NCI-H187 treated with DMSO at 0.1 percent for 48 hours (cell line): ENCODE measurements at regions not wholly inside any gene's neighbourhood (a gene's known extent, or its start where the extent isn't known, plus 50 kb on each side); places are given as distances from the start of the nearest gene placed in this dataset.
"Not testable (repeated sequence)": the region's sequence is repeated elsewhere in the genome, so short reads cannot be mapped to it uniquely, and the experiment has no call there.

Source experiments
- DNase-seq: peaks from one replicate; lab custom pipeline; 2025; lab: John Stamatoyannopoulos, UW

DNA sequence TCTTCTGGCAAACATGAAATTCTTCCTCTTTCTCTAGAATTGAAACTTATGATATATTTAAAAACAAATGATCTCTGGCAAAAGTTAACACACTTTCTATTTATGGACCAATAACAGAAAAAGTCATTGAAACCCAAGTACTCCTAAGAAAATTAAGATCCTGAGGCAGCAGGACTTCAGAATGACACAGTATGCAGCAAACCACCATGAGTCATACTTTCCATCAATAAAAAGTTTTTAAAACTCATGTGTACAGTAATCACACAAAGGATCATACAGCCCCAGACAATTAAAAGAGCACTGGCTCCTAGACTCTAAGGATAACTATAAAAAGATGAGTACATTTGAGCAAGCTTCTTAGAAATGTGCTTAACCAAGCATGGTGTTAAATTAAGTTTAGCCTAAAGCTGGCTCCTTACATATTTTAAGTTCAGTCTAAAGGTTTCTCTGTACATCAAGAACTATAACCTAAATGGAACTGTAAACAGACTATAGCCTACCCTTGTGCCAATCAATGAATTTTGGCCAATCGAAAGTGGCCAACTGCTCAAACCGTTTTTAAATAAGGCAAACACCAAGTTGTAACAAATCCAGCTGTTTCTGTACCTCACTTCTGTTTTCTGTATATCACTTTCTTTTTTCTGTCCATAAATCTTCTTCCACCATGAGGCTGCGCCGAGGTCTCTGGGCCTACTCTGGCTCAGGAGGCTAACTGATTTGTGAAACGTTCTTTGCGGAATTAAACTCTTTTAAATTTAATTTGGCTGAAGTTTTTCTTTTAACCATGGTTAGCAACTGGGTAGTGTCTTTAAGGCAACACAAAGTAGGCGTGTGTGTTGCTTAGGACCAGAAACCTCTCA is 232.1 kb upstream of the PIK3R1 start:
- DNase-seq = no peak

DNA sequence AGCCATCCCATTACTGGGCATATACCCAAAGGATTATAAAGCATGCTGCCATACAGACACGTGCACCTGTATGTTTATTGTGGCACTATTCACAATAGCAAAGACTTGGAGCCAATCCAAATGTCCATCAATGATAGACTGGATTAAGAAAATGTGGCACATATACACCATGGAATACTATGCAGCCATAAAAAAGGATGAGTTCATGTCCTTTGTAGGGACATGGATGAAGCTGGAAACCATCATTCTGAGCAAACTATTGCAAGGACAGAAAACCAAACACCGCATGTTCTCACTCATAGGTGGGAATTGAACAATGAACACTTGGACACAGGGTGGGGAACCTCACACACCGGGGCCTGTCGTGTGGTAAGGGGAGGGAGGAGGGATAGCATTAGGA is 233.4 kb upstream of the PIK3R1 start:
- DNase-seq = not testable (repeated sequence)

DNA sequence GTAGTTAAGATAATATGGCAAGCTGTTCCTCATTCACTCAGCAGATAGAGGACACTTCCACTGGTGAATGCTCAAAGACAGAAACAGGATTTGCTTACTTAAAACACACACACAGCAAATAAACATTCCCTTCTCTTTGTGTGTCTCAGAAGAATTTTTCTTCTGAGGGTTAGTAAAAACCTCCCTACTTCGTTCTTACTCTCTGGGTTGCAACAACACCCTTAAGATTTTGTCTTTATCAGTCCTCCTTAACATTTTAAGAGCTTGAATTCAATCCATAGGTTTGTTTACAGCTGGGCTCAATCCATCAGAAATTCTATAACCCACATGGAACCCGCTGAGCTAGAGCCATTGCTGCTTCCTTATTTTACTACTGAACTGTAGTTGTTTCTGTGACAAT is 237.4 kb upstream of the PIK3R1 start:
- no peak for DNase-seq

DNA sequence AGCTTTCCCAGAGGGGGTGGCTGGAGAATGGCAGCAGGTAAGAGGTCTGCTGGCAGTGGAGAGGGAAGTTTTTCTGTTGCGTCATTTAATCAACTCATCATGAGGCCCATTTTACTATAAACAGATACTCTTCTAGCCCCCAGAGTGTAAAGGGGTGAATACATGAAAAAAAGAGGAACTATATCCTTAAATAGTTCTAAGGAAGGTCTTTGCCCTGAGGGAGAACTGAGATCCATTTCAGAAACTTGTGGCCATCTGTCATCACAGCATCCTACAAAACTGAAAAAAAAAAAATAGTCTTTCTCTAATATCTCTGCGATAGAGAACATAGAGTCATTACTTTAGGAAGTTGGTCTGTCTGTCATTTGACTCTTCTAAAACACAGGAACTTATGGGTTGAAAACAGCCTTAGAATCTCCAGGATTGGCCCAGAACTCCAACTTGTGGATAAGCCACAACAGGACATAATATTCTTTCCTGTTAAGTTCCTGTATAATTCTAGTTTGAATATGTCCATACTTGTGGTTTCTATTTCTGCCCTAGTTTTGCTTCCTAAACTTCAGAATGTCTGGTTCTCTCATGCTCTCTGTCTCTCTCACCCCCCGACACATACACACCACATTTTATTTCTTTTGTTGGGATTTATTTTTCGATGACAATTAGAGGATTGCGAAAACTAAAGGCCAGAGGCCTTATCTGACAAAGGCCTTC is 238.5 kb upstream of the PIK3R1 start:
- no peak for DNase-seq

DNA sequence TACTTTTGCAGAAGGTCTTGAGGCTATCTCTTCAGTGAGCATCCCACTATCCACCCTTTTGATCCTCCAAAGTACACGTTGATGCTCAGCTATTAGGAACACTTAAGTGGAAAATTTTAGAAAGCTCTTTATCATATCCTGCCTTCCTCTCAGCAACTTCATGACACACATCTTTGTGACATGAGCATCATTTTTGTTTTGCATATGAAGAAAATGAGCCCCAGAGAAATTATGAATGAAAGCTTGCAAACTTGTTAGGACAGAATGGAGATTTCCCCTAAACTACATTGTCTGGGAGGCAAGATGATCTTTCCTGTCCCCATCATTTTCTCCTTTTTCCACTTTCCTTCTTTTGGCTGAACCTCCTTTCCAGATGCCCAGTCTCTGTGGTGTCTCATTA is 239.4 kb upstream of the PIK3R1 start:
- DNase-seq = no peak

DNA sequence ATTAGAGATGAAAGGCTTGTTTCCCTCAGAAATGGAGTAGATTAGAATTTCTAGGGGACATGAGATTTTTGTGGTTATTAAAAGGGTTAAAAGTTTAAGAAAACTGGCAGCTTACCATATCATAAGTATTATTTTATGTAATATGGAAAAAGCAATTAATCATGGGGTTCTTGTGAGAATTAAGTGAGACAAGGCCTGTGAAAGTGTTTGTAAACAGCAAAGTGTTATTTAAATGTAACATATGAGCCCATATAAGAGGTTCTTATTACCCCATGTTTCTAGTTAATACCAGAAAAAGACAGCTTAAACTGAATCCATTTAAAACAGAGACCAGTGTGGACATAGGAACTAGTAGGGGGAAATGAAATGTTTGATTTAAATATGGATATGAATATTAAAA is 241.1 kb upstream of the PIK3R1 start:
- no peak for DNase-seq

DNA sequence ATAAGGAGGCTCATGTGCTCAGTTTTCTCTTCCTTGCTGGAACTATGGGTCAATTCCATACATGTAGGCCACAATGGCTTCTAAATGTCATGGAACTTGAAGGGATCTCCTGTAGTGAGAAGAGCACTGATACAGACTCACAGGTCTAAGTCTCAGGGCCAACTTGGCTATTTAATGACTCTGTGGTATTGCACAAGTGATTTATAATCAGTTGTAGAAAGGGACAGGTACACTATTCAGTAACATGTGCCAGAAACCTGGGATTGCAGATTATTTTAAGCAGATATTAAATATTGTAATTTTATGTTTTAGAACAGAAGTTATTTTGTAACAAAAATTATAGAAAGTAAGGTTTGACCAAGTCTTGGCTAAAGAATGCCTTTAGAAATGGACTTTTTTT is 241.5 kb upstream of the PIK3R1 start:
- DNase-seq = no peak

DNA sequence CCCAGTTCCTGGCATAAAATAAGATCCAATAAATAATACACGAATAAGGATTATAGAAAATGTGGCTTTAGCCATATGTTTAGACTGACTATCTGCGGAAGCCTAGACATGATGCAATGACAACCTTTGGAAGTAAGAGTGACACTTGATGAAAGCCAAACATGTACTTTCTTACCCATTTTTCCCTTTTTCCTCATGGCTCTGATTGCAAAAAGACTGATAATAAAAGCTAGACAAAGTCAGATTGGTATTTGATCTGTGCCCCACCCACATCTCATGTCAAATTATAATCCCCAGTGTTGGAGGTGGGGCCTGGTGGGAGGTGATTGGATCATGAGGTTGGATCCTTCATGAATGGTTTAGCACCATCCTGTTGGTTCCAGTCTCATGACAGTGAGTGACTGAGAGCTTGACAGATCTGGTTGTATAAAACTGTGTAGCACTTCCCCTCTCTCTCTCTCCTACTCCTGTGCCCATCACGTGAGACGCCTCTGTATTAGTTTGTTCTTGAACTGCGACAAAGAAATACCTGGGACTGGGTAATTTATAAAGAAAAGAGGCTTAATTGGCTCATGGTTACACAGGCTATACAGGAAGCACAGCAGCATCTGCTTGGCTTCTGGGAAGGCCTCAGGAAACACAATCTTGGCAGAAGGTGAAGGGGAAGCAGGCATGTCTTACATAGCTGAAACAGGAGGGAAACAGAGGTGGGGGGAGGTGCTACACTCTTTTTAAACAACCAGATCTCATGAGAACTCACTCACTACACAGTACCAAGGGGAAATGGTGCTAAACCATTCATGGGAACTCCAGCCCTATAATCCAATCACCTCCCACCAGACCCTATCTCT is 243.4 kb upstream of the PIK3R1 start:
- DNase-seq = no peak

DNA sequence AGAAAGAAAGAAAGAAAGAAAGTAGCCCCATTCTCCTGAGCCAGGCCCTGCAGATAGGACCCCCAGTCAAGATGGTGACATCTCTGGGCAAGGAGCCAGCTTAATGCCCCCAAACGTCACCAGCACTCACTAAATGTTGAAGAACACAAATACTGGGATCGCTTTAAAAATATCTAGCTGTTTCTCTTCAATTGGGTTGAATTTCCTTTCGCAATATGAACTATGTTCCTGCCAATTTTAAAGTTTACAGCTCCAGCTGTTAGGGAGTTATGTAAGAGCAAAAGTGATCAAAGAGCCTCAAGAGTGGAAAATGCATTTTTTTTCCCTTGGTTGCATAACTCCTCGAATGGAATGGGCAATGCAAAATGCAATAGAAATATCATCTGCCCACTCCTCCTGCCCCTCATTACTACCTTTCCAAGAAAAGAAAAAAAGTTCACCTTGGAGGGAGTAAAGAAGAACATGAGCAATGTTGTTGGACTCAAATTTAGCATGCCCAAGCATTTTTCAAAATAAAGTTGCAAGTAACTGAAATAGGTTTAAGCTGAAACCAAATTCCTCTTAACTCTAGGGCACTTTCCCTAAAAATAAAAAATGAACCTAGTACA is 244.2 kb upstream of the PIK3R1 start:
- no peak for DNase-seq

DNA sequence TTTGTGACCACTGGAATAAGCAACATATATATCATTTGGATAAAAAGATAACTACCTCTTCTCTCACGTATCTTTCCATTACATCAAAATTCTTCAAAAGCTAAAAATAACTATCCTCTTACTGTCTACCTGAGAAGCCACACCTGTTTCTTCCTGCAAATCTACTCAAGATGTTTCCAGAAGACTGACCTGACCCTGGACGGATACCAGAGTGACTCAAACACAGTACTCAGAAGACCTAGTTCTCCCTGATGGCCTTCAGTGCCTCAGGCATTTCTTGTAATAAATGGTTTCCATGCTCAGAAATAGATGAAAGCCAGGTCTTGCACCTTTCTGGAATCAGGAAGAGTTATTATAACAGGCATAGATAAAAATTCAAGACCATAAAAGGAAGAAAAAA is 245.9 kb upstream of the PIK3R1 start:
- DNase-seq = no peak

DNA sequence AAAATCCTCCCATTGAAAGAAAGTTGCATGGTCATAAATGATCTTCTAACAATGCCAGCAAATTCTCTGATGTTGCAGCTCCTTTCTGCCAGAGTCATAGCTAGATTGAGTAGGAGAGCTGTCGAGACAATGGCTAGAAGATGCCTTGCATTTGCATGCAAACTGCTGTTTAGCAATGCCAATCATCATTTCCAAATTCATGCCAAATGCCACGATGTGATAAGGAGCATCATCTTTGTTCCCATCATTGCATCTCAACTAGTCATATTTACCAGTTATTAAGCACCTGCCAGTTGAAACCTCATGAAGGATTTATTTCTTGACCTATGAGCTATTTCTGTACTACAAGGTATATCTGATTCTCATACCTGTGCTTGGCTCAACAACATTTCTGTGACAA is 246.4 kb upstream of the PIK3R1 start:
- no peak for DNase-seq

DNA sequence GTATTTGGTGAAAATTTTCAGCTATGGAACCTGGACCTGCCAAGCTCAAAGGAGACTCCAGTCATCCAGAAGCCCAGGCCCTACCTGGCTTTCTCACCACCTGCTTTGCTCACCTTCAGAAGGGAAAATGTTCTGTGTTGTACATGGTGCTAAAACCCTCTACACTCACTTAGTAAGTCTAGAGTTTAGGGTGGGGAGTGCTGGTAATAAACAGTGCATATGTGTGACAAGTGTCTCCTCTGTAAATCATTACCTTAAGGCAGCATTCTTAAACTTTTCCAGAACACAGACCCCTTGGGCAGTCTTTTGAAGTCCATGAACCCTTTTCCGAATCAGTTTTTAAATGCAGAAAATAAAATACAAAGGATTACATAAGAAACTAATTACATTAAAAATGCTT is 248.8 kb upstream of the PIK3R1 start:
- no peak for DNase-seq

DNA sequence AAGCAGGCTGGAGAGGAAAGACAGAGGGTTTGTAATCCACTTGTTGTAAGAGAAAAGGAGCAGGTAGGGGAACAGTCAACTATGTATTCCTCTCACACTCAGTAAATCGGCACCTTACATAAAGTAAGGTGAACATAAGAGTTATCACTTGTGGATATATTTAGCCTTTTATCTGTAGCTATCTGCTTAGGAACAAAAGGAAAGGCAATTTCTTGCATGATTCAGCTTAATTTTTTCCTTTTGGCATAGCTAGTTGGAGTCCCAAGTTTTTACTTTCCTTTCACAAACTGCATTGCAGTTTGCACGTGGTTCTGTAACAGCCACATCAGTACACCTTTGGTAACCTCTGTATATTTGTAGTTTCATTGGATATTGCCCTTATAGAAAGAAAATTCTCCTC is 250.9 kb upstream of the PIK3R1 start:
- no peak for DNase-seq

DNA sequence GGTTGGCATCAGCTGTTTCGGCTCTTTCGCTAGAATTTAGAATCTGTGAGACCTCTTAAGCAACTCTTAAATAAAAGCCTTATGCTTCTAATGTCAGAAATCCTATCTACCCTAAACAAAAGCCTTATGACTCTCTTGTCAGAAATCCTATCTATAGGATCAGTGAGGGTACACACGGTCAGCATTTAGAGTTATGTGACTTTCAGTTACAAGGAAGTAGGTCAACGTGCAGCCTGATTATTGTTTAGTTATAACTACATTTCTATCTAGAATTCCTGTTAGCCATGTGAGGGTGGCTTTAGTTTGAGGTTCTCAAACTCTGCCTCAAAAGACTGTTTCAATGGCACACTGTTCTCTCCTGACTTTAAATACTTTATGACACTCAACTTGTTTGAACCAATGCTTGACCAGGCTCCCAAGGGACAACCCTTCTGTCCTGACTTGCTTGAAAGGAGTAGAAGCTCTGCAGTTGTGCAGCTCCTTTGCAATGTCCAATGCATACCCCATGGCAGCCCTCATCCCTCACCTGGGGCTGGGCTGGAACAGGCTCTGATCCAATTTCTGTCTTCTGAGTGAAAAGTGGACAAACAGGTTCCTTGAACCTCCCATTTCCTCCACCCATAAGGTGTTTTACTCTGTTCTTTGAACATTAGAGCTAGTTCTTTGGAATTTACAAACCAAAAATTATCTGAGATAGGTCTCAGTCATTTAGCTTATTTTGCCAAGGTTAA is 251.6 kb upstream of the PIK3R1 start:
- no peak for DNase-seq

DNA sequence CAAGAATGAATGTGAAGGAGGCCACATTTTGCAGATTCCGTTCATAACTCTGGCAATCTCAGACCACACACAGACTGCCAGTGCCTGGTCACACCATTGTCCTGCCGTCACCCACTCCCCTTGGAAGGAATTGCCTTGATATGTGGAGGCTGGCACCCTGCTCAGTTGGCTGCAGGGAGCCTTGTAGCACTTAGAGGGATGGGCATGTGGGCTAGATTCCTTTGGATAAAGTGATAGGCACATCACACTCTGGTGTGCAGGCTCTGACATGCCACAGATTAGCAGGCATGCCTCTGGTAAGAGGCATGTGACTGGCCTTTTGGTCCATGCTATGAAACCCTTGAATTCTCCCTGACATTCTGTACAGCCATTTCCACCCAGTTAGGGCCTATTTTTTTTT is 254.6 kb upstream of the PIK3R1 start:
- no peak for DNase-seq

DNA sequence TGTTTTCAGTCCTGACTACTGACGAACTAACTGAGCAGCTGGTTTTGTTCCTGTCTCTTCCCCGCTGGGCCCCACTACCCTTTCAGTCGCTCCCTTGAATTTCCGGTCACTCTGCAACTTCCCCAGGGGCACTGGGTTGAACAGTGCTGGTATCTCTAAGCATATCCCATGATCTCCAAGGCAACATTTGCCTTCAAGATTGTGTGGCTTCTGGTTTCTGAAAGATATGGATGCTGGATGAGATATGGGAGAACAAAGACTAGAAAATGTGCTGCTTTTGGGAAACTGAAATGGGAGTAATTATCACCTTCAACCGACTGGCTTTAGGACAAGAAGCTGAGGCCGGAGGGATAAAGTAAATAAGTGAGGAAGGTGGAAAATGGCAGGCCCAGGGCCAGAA is 258.2 kb upstream of the PIK3R1 start:
- no peak for DNase-seq

DNA sequence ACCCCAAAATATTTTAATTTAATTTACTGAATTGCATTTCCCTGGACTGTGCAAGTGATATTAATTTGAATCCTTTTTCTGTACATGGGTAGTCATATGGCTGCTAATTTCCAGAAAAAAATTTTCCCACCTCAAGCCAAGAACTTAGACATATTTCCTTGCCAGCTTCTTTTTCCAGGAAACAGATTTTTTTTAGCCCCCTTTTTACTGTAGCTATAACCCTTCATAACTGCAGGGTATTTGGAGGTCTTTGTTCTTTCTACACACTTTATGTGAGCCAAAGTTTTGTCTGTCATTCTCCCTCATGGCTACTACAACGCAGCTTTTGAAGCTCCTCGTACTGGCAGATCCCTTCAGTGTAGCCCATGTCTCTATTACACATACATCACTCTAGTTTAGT is 261.2 kb upstream of the PIK3R1 start:
- no peak for DNase-seq

DNA sequence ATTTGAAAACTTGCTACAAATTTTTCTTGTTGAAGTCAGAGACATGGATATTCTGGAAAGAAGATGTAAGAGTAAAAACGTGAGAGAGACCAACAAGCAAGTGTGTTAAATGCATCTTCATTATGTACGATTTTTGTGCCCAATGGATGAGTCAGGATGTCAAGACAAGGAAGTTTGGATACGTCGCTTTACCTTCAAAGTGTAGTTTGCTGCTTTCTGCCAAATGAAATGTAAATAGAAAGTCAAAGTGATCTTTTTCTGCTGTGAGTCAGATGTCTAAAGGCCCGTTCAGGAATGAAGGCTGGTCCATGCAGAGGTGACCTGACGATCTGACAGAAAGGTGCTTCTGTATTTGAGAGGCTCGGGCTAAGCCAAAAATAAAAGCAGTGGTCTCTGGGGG is 273.1 kb upstream of the PIK3R1 start:
- no peak for DNase-seq

DNA sequence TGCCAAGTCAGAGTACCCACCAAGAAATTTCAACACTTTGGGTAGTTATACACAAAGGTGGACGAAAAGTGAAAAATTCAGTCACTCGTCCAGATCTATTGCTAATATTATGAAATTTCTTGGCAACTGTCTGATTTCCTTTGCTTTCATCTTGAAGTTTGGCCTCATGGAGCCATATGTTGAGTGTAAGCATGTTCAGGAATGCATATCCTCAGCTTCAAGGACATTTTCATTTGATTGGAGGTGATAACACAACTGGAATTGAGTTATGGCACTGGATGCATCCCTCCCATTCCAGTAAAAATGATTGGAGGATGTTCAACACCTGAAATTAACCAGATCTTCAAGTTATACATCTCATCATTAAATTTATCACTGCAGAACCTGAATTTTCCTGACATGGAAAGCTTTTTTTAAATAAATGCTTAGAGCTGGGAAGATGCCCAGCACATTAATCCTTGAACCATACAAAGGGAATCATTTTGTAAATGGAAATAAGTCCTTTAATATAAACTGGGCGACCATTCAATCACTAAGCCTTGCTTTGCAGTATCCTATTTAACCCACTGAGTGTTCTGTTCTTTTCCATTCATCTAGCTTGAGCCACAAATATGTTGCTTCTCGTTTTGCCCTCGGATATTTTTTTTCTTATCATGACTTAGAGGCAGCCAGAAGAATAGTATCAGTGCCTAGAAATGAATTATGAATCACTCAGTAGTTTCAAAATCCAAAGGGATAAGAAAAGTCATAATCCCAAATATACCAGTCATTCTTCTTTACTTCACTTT is 273.7 kb upstream of the PIK3R1 start:
- no peak for DNase-seq

DNA sequence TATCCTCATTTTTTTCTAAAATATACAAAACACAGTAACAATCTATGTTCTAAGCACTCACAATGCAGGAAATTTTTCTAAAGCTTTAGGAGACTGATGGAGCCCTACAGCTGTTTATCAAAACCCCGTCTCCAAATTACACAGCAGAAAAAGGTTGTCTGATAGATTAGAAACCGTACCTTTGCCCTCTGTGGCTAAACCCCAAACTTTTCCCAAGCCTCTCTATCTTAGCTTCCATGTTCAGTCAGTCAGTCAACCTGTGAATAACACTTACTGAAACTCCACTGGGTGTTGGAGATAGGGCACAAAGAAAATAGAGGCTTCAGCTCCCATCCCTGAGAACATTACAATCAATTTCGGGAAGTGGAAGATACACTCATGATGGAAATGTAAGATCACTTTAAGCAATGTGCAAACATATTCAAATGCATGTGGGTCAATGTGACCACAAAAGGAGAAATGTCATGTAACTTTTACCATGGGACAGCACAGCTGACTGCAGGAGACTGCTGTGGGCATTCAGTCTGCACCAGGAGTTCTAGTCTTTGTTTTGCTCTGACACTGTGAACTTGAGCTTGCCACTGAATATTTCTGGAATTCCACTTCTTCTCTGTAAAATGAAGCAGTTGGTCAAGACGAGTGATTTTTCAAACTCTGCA is 279.5 kb upstream of the PIK3R1 start:
- DNase-seq = no peak
